Loucy (cell line): ENCODE measurements at regions not wholly inside any gene's neighbourhood (a gene's known extent, or its start where the extent isn't known, plus 50 kb on each side); places are given as distances from the start of the nearest gene placed in this dataset.

Experiments
- EZH2phosphoT487 ChIP-seq: fragments of 200-600 bp; IDR thresholded peaks from 2 replicates; pipeline ENCODE4 v1.6.1; 2018; ENCODE audit warnings: antibody characterized with exemption, mild to moderate bottlenecking, moderate library complexity, borderline replicate concordance
- TF ChIP-seq, protein P1 (sequence below): fragments of 200-600 bp; sonication (generic); conservative IDR thresholded peaks from 2 replicates; pipeline ENCODE4 v1.5.1; 2014; ENCODE audit warnings: mild to moderate bottlenecking, antibody characterized with exemption, low read length

DNA sequence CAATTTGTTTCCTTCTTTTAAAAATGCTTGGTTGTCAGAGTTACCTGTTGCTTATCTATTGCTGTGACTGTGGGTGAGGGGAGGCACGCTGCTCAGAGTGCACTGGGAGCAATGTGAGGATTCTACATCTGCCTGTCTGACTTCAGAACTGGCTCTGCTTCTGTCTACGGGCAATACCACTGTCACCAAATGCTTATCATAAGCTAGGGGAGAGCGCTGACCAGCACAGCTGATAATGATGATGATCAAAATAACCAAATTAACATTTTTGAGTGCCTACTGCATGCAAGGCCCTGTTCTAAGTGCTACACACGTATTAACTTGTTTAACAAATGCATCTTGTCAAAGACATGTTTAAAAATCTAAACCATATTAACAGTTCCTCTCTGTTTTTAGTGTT lies 79.2 kb upstream of the TPRG1 start:
- TF ChIP-seq, protein P1, sequence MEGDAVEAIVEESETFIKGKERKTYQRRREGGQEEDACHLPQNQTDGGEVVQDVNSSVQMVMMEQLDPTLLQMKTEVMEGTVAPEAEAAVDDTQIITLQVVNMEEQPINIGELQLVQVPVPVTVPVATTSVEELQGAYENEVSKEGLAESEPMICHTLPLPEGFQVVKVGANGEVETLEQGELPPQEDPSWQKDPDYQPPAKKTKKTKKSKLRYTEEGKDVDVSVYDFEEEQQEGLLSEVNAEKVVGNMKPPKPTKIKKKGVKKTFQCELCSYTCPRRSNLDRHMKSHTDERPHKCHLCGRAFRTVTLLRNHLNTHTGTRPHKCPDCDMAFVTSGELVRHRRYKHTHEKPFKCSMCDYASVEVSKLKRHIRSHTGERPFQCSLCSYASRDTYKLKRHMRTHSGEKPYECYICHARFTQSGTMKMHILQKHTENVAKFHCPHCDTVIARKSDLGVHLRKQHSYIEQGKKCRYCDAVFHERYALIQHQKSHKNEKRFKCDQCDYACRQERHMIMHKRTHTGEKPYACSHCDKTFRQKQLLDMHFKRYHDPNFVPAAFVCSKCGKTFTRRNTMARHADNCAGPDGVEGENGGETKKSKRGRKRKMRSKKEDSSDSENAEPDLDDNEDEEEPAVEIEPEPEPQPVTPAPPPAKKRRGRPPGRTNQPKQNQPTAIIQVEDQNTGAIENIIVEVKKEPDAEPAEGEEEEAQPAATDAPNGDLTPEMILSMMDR = no peak
- no peak for TF ChIP-seq EZH2phosphoT487
